GM12878 (cell line): ENCODE measurements at regions not wholly inside any gene's neighbourhood (a gene's known extent, or its start where the extent isn't known, plus 50 kb on each side); places are given as distances from the start of the nearest gene placed in this dataset.

Source experiments
- ATAC-seq: fragments of 200-7000 bp; cut with Tn5 transposase; 3 replicates; pipeline ENCODE4 v1.9.1; 2020; ENCODE audit warnings: mild to moderate bottlenecking, moderate library complexity
- BruUV-seq: library from RNA; stranded (reverse); fragments of 400-500 nt; replicated peaks from 2 replicates; lab custom pipeline; 2021; lab: Mats Ljungman, UMichigan
- CTCF ChIA-PET: fragments of 300-600 bp; sonication (Branson Sonifier 250); formaldehyde crosslinking; extraction: SDS; loops from one replicate; lab custom pipeline; 2021; ENCODE audit warnings: inconsistent platforms; lab: Yijun Ruan, JAX
- POLR2A ChIA-PET: fragments of 350-600 bp; formaldehyde crosslinking; extraction: SDS; loops from one replicate; lab custom pipeline; 2021; ENCODE audit warnings: inconsistent platforms; lab: Charles Lee
- RAD21 ChIA-PET: fragments of 300-600 bp; sonication (Branson Sonifier 250); formaldehyde crosslinking; loops from one replicate; lab custom pipeline; 2023; ENCODE audit warnings: antibody characterized with exemption; ENCODE audit not compliant: unreplicated experiment; lab: Charles Lee
- SMC1A ChIA-PET: fragments of 300-600 bp; sonication (Branson Sonifier 250); formaldehyde crosslinking; loops from one replicate; lab custom pipeline; 2023; ENCODE audit not compliant: unreplicated experiment, uncharacterized antibody; lab: Charles Lee
- DNase-seq: peaks from one replicate; pipeline ENCODE4 v3.0.0-alpha.2; 2011; ENCODE audit warnings: low read depth, low spot score
- FAIRE-seq: peaks from 3 replicates; lab custom pipeline; 2011; peaks lifted over from hg19 to GRCh38; lab: Jason Lieb, UNC
- H2AFZ ChIP-seq: 2 replicates; pipeline ENCODE4 v1.6.0; 2011; ENCODE audit warnings: low read depth, low read length, control low read depth; ENCODE audit not compliant: control insufficient read depth
- H3K27ac ChIP-seq: 2 replicates; pipeline ENCODE4 v1.5.1; 2011; ENCODE audit warnings: control low read depth; ENCODE audit not compliant: control insufficient read depth, insufficient read depth
- H3K27me3 ChIP-seq, 2 experiments: replicated peaks in 1 of 2; 2 replicates each; pipeline versions ENCODE4 v1.6.0 to v1.6.1; 2011; ENCODE audit warnings: low read length in 1 of 2; ENCODE audit not compliant: control insufficient read depth in 2 of 2, insufficient read depth in 2 of 2
- H3K36me3 ChIP-seq, 2 experiments: 2 replicates each; pipeline ENCODE4 v1.5.1; 2011; ENCODE audit warnings: low read length in 1 of 2; ENCODE audit not compliant: control insufficient read depth in 2 of 2, insufficient read depth in 2 of 2
- H3K4me1 ChIP-seq: 2 replicates; pipeline ENCODE4 v1.6.1; 2011; ENCODE audit warnings: mild to moderate bottlenecking, low read length, moderate library complexity, mixed read lengths; ENCODE audit not compliant: control insufficient read depth, insufficient read depth
- H3K4me2 ChIP-seq: 2 replicates; pipeline ENCODE4 v1.6.0; 2011; ENCODE audit warnings: control low read depth; ENCODE audit not compliant: control insufficient read depth, insufficient read depth
- H3K4me3 ChIP-seq: fragments of 200-600 bp; sonication (generic); 2 replicates; pipeline ENCODE4 v1.5.1; 2016
- H3K79me2 ChIP-seq: 2 replicates; pipeline ENCODE4 v1.6.0; 2011; ENCODE audit warnings: low read length; ENCODE audit not compliant: control insufficient read depth, insufficient read depth
- H3K9ac ChIP-seq: 2 replicates; pipeline ENCODE4 v1.8.0; 2011; ENCODE audit warnings: low read length, control low read depth, mixed read lengths; ENCODE audit not compliant: control insufficient read depth, insufficient read depth
- H3K9me3 ChIP-seq: replicated peaks from 3 replicates; pipeline ENCODE4 v1.5.1; 2011; ENCODE audit warnings: mild to moderate bottlenecking, low read length; ENCODE audit not compliant: control insufficient read depth, insufficient read depth
- H4K20me1 ChIP-seq: 2 replicates; pipeline ENCODE4 v1.6.0; 2011; ENCODE audit not compliant: control insufficient read depth, insufficient read depth
- BACH1 ChIP-seq: fragments of 450-650 bp; IDR thresholded peaks from 2 replicates; pipeline ENCODE4 v1.6.1; 2017; ENCODE audit warnings: mild to moderate bottlenecking, borderline replicate concordance
- CBFB ChIP-seq: IDR thresholded peaks from 2 replicates; pipeline ENCODE4 v1.6.1; 2016; ENCODE audit warnings: antibody characterized with exemption, low read depth
- CEBPB ChIP-seq, 2 experiments: fragments of 150-350 bp in 1 of 2; IDR thresholded peaks; 2 replicates each; pipeline ENCODE4 v1.6.1; 2012 to 2014; ENCODE audit warnings: low read depth in 2 of 2, low read length in 2 of 2, borderline replicate concordance in 1 of 2, inconsistent platforms in 1 of 2
- CREB1 ChIP-seq: IDR thresholded peaks from 2 replicates; pipeline ENCODE4 v1.6.1; 2012; ENCODE audit warnings: low read depth, mild to moderate bottlenecking, inconsistent platforms
- CREM ChIP-seq: IDR thresholded peaks from 2 replicates; pipeline ENCODE4 v1.6.1; 2014; ENCODE audit warnings: antibody characterized with exemption, low read depth
- EED ChIP-seq: sonication (generic); IDR thresholded peaks from 2 replicates; pipeline ENCODE4 v1.6.1; 2016; ENCODE audit warnings: antibody characterized with exemption, low read depth
- MEF2B ChIP-seq: fragments of 450-650 bp; IDR thresholded peaks from 2 replicates; pipeline ENCODE4 v1.6.1; 2018; ENCODE audit warnings: mild to moderate bottlenecking, moderate library complexity; ENCODE audit not compliant: partially characterized antibody, poor library complexity, severe bottlenecking
- MTA2 ChIP-seq: fragments of 450-650 bp; IDR thresholded peaks from 2 replicates; pipeline ENCODE4 v1.6.1; 2016; ENCODE audit warnings: low read depth, mild to moderate bottlenecking, moderate library complexity
- TCF12 ChIP-seq: IDR thresholded peaks from 2 replicates; pipeline ENCODE4 v1.6.1; 2011; ENCODE audit warnings: low read depth, mild to moderate bottlenecking, low read length
- WGBS: methylation state at CpG from one replicate; pipeline ENCODE4 v1.1.6; 2016; ENCODE audit warnings: low lambda C conversion rate; ENCODE audit not compliant: insufficient replicate concordance, insufficient coverage; ENCODE audit errors: missing lambda C conversion rate; 5-methylcytosine and 5-hydroxymethylcytosine counted together
- in situ Hi-C: fragments of 300-500 bp; cut with MboI; formaldehyde crosslinking; loops from 9 replicates; pipeline ENCODE4 v1.14.3; 2018; ENCODE audit warnings: mixed read lengths
- intact Hi-C: fragments of 100-400 bp; cut with micrococcal nuclease; formaldehyde crosslinking; loops from one replicate; pipeline ENCODE4 v1.14.2; 2022; ENCODE audit not compliant: unreplicated experiment
- TF ChIP-seq, protein P1 (sequence below): IDR thresholded peaks from 2 replicates; pipeline ENCODE4 v1.6.1; 2012; ENCODE audit warnings: low read length, inconsistent platforms
- TF ChIP-seq, protein P2 (sequence below): fragments of 450-650 bp; formaldehyde crosslinking; IDR thresholded peaks from 2 replicates; pipeline ENCODE4 v1.4.0; 2022; ENCODE audit warnings: mild to moderate bottlenecking, moderate library complexity
- TF ChIP-seq, protein P3 (sequence below): fragments of 450-650 bp; IDR thresholded peaks from 2 replicates; pipeline ENCODE4 v1.6.1; 2016; ENCODE audit warnings: mild to moderate bottlenecking

DNA sequence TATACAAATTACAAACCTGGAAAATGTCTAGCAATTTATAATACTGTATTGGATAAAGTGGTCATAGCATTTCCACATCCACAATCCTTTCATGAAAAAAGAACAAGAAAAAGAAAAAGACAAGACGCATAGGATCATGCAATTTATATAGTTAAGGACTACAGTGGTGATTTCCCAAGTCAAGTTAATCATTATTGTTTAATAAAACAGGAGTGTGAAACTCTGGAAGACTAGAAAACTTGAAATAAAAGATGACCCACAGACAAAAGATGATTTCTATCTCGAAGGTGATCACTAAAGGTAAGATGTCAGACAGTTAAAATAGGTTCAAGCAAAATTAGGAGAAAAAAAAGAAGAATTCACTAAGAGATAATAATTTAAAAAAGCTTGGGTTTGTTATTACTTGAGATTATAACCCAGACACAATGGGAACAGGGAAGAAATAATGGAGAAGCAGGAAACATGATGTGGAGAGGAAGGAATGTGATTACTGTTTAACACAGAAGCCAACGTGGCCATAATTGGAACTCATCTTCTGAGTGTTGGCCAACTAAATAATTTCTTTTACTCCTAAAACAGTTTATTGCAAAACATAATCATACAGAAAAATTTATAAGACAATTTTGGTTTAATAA lies 441.2 kb upstream of the ANO3 start:
- DNase-seq (no peak), ATAC-seq (no peak), FAIRE-seq (no peak)
- SMC1A ChIA-PET: interaction anchor here (0.7 kb wide), 1 partner anchor 244 kb away, joined by 3 read pairs; no protein-coding TSS in a partner anchor
- in situ Hi-C loops (no loop called here), intact Hi-C loops (no loop called here)
- TF ChIP-seq CBFB: no peak
- no peak overlapping the region for H3K4me3 ChIP-seq
- no TSS peak for BruUV-seq
- no peak overlapping the region for H3K27ac ChIP-seq
- H3K79me2 ChIP-seq: no peaks in the 10 kb centered on the region
- H3K4me1 ChIP-seq: no peaks in the 10 kb centered on the region
- CTCF ChIA-PET: no interaction called here
- H3K27me3 ChIP-seq: no peaks in the 10 kb centered on the region
- RAD21 ChIA-PET: no interaction called here
- no peak overlapping the region for H3K4me2 ChIP-seq
- POLR2A ChIA-PET: no interaction called here
- H3K36me3 ChIP-seq: no peaks in the 10 kb centered on the region
- H2AFZ ChIP-seq: no peak overlapping the region
- no peaks in the 10 kb centered on the region for H4K20me1 ChIP-seq
- no peaks in the 10 kb centered on the region for H3K9me3 ChIP-seq
- no peak overlapping the region for H3K9ac ChIP-seq
- 21% methylated on average over 3 of the region's 3 CpGs for WGBS

DNA sequence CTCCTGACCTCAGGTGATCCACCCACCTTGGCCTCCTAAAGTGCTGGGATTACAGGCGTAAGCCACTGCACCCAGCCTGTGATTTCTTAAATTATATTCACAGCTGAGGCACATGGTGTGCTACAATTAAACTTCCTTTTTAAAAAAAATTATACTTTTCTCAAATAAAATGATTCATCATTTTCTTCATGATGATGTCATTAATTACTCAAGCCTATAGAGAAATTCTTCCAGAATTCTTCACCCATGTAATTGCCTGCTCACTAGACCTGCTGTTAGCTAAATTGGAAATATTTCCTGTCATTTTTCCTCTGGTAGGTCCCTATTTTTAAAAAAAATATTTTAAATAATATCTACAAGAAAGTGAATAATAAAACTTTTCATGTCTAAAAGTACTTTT lies 440.0 kb upstream of the ANO3 start:
- no peak overlapping the region for H3K27ac ChIP-seq
- H3K79me2 ChIP-seq: no peaks in the 10 kb centered on the region
- ATAC-seq (no peak), FAIRE-seq (no peak), DNase-seq (no peak)
- ChIA-PET CTCF (interaction anchor here (0.6 kb wide), 1 partner anchor 390 kb away, joined by 4 read pairs; no protein-coding TSS in a partner anchor), RAD21 (no interaction called here), SMC1A (interaction anchor here (0.6 kb wide), 1 partner anchor 1491 kb away, joined by 3 read pairs; no protein-coding TSS in a partner anchor), POLR2A (no interaction called here)
- H3K4me2 ChIP-seq: no peak overlapping the region
- H3K4me1 ChIP-seq: no peaks in the 10 kb centered on the region
- no peak overlapping the region for H2AFZ ChIP-seq
- intact Hi-C loops (no loop called here), in situ Hi-C loops (no loop called here)
- H3K9ac ChIP-seq: no peak overlapping the region
- H4K20me1 ChIP-seq: no peaks in the 10 kb centered on the region
- no peaks in the 10 kb centered on the region for H3K27me3 ChIP-seq
- no peaks in the 10 kb centered on the region for H3K9me3 ChIP-seq
- 5% methylated on average over 1 of the region's 1 CpG for WGBS
- BruUV-seq: no TSS peak
- H3K36me3 ChIP-seq: no peaks in the 10 kb centered on the region
- H3K4me3 ChIP-seq: no peak overlapping the region
- TF ChIP-seq TCF12 (no peak), CREM (no peak), MTA2 (no peak), EED (no peak), CEBPB (IDR thresholded peaks at IDR 0.05; ENCODE audit: borderline replicate concordance in 1 of 2, low read depth in 2 of 2, low read length in 2 of 2) (no peak), CREB1 (no peak), MEF2B (no peak), BACH1 (no peak)
- TF ChIP-seq, protein P1, sequence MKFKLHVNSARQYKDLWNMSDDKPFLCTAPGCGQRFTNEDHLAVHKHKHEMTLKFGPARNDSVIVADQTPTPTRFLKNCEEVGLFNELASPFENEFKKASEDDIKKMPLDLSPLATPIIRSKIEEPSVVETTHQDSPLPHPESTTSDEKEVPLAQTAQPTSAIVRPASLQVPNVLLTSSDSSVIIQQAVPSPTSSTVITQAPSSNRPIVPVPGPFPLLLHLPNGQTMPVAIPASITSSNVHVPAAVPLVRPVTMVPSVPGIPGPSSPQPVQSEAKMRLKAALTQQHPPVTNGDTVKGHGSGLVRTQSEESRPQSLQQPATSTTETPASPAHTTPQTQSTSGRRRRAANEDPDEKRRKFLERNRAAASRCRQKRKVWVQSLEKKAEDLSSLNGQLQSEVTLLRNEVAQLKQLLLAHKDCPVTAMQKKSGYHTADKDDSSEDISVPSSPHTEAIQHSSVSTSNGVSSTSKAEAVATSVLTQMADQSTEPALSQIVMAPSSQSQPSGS: no peak
- TF ChIP-seq, protein P2, sequence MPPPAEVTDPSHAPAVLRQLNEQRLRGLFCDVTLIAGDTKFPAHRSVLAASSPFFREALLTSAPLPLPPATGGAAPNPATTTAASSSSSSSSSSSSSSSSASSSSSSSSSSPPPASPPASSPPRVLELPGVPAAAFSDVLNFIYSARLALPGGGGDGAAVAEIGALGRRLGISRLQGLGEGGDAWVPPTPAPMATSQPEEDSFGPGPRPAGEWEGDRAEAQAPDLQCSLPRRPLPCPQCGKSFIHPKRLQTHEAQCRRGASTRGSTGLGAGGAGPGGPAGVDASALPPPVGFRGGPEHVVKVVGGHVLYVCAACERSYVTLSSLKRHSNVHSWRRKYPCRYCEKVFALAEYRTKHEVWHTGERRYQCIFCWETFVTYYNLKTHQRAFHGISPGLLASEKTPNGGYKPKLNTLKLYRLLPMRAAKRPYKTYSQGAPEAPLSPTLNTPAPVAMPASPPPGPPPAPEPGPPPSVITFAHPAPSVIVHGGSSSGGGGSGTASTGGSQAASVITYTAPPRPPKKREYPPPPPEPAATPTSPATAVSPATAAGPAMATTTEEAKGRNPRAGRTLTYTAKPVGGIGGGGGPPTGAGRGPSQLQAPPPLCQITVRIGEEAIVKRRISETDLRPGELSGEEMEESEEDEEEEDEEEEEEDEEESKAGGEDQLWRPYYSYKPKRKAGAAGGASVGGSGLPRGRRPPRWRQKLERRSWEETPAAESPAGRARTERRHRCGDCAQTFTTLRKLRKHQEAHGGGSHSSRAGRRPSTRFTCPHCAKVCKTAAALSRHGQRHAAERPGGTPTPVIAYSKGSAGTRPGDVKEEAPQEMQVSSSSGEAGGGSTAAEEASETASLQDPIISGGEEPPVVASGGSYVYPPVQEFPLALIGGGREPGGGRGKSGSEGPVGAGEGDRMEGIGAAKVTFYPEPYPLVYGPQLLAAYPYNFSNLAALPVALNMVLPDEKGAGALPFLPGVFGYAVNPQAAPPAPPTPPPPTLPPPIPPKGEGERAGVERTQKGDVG (CRISPR knock-in tag): no peak
- TF ChIP-seq, protein P3, sequence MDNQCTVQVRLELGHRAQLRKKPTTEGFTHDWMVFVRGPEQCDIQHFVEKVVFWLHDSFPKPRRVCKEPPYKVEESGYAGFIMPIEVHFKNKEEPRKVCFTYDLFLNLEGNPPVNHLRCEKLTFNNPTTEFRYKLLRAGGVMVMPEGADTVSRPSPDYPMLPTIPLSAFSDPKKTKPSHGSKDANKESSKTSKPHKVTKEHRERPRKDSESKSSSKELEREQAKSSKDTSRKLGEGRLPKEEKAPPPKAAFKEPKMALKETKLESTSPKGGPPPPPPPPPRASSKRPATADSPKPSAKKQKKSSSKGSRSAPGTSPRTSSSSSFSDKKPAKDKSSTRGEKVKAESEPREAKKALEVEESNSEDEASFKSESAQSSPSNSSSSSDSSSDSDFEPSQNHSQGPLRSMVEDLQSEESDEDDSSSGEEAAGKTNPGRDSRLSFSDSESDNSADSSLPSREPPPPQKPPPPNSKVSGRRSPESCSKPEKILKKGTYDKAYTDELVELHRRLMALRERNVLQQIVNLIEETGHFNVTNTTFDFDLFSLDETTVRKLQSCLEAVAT: no peak
